ENCODE measurements at regions not wholly inside any gene's neighbourhood (a gene's known extent, or its start where the extent isn't known, plus 50 kb on each side); places are given as distances from the start of the nearest gene placed in this dataset.

DNA sequence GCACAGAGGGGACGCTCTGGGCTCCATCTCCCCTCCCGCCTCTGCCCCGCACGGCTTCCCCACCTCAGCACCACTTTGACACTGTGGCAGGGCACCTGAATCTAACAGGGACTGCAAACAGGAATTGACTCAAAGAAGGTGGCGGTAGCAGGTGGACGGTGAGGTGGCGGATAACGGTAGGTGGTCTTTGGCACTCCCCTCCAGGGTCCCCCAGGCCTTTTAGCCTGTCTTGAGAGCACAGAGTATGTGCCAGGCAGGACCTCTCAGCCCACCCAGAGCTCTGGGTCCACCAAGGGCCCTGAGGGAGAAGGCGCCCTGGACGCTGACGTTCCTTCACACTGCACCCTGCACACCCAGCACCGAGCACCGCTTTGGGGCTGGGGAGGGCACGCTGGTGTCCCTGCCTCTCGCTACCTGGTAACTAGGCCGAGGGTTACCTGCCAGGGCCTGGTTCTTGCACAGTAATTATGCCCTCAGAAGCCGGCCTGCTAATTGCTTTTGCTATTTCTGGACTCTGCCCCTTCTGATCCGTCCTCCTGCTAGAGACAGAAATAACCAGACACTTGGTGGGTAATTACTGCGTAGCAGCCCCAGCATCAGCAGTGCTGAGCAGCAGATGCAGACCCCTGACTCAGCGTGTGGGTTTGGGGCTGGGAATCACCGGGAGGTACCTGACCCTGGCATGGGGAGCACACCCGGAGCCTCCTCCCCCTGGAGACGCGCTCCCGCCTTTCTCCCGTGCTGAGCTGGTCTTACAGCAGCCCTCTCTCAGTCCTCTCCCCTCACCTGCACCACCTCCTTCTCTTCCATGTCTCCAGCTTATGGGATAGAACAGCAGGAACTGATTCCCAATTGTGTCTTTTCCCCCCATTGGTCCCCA lies 103.3 kb upstream of the B3GAT1 start:
- POLR2A ChIA-PET: no interaction called here
- no peak overlapping the region for H3K27ac Mint-ChIP-seq
- no peak overlapping the region for H3K4me3 Mint-ChIP-seq
- no peaks in the 10 kb centered on the region for H3K36me3 Mint-ChIP-seq
- no peaks in the 10 kb centered on the region for H3K4me1 Mint-ChIP-seq (ENCODE audit: low read depth)
- CTCF ChIA-PET: no interaction called here
- H3K9me3 Mint-ChIP-seq: no peaks in the 10 kb centered on the region
- H3K27me3 Mint-ChIP-seq: peaks cover 6% of the 10 kb centered on the region
- intact Hi-C loops (cut with micrococcal nuclease): no loop called here
- peak; percentile 3 for DNase-seq

DNA sequence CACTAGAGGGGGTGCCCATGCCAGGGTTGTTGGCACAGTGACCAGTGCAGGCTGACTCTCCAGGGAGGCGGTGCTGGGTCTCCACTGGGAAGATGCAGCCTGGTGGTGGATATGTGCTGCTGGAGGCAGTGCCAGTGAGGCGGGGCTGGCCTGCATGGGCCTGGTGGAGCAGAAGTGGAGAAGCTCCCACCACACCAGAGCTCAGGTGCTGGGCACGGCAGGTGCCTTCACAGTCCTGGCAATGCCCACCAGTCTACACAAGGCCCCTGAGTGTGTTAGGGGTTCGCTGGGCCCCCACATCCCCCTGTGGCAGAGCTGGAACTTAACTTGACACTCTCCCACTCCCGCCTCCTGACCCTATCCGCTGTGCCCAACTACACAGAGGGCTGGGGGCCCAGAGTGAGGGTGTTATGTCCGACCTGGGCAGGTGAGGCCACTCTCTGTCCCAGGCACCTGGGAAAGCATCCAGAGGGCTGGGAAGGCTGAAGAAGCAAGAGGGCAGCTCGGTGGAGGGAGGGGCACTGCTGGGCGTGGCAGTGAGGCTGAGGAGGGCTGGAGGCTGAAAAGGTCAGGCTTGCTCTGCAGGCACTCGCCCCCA lies 102.4 kb upstream of the B3GAT1 start:
- CTCF ChIA-PET: no interaction called here
- POLR2A ChIA-PET: no interaction called here
- peak; percentile 7 for DNase-seq
- H3K9me3 Mint-ChIP-seq: no peaks in the 10 kb centered on the region
- no peaks in the 10 kb centered on the region for H3K4me1 Mint-ChIP-seq (ENCODE audit: low read depth)
- no peak overlapping the region for H3K4me3 Mint-ChIP-seq
- intact Hi-C loops (cut with micrococcal nuclease): no loop called here
- peaks cover 6% of the 10 kb centered on the region for H3K27me3 Mint-ChIP-seq
- H3K36me3 Mint-ChIP-seq: no peaks in the 10 kb centered on the region
- H3K27ac Mint-ChIP-seq: no peak overlapping the region

DNA sequence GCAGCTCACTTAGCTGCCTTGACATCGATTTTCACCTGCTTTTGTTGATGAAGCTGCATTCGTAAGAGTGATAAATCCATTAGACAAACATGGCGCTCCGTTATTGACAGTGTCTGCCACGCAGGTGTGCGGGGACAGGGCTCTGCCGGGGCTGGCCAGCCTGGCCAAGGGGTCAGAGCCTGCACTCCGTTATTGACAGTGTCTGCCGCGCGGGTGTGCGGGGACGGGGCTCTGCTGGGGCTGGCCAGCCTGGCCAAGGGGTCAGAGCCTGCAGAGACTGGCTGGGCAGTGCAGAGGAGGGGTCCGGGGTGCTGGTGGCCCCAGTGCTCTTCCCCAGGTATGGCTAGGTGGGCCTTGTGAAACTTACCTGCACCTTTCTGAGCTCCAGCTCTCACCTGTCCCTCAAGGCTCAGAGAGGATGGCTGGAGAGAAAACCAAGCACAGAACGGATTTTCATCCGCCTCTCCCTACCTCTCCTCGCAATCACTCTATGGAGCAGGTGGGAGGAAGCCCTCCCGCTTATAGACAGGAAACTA lies 101.6 kb upstream of the B3GAT1 start:
- CTCF ChIA-PET: no interaction called here

DNA sequence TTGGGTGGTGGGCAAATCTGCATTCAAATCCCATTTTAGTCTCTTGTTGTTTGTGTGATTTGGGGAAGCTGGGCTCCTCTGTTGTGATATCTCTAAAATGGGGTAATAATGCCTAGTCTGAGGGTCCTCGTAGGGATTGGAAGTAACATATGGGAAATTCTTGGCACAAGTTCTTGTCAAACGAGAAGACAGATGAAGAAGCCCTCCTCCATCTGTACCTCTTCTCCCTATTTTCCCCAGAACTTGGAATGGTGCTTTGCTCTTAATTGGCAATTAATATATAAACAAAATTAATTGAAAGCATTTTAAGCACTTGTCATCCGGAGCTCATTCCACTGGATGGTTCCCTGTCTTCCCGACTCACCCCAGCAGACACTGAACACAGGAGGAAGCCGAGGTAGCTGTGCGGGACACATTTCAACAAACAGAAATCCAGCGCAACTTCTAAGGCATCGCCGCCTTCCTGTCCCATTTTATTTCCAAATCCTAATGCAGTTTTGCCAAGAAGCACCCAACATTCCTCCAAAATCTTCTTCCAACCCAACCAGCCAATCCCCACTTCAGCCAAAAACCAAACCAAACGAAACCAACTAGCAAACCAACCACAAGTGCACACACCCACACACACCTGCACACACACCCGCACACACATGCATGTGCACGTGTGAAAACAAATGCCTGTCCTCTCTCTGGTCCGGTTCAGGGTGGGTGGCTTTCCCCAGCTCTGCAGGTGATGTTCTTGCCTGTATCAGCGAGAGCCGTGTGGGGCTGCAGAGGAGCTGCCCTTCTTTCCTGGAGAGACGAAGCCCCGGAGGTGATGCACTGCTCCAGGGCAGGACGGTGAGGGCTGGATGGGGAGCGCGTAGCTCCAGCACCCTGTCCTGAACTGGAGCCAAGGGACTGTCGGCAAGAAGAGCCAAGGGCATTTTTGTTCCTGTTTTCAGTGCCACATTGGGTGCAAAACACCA lies 100.8 kb upstream of the B3GAT1 start:
- ChIA-PET CTCF (no interaction called here), POLR2A (no interaction called here)
- Mint-ChIP-seq H3K4me3 (no peak overlapping the region), H3K4me1 (ENCODE audit: low read depth) (no peaks in the 10 kb centered on the region), H3K36me3 (no peaks in the 10 kb centered on the region), H3K9me3 (no peaks in the 10 kb centered on the region), H3K27ac (no peak overlapping the region), H3K27me3 (peaks cover 6% of the 10 kb centered on the region)
- intact Hi-C loops (cut with micrococcal nuclease): no loop called here
- DNase-seq: no peak

More for the DNA sequence above, 101.6 kb upstream of the B3GAT1 start:
- peak; percentile 1 for DNase-seq
- no peak overlapping the region for H3K4me3 Mint-ChIP-seq
- H3K4me1 Mint-ChIP-seq (ENCODE audit: low read depth): no peaks in the 10 kb centered on the region
- H3K9me3 Mint-ChIP-seq: no peaks in the 10 kb centered on the region
- POLR2A ChIA-PET: no interaction called here
- no peak overlapping the region for H3K27ac Mint-ChIP-seq
- no peaks in the 10 kb centered on the region for H3K36me3 Mint-ChIP-seq
- H3K27me3 Mint-ChIP-seq: peaks cover 6% of the 10 kb centered on the region
- intact Hi-C loops (cut with micrococcal nuclease): no loop called here

DNA sequence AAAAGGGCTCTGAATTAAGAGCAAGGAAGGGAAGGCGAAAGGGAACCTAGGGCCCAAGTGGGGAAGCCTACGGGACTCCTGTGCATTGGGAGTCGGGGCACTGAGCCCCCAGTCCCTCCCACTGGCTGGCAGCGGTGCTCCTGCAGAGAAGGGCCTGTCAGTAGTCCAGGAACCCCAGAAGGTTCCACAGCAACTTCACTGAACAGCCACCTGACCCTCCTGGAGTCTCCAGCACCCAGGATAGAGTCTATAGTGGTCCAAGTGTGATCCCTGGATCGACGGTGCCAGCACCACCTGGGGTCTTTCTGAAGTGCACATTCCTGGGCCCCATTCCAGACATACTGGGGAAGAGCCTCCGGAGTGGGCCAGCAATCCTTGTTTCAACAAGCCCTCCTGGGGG lies 100.0 kb upstream of the B3GAT1 start:
- Mint-ChIP-seq H3K27me3 (peaks cover 6% of the 10 kb centered on the region), H3K36me3 (no peaks in the 10 kb centered on the region), H3K4me1 (ENCODE audit: low read depth) (no peaks in the 10 kb centered on the region), H3K27ac (no peak overlapping the region), H3K4me3 (no peak overlapping the region), H3K9me3 (no peaks in the 10 kb centered on the region)
- intact Hi-C loops (cut with micrococcal nuclease): no loop called here
- no peak for DNase-seq
- POLR2A ChIA-PET: no interaction called here
- CTCF ChIA-PET: no interaction called here

DNA sequence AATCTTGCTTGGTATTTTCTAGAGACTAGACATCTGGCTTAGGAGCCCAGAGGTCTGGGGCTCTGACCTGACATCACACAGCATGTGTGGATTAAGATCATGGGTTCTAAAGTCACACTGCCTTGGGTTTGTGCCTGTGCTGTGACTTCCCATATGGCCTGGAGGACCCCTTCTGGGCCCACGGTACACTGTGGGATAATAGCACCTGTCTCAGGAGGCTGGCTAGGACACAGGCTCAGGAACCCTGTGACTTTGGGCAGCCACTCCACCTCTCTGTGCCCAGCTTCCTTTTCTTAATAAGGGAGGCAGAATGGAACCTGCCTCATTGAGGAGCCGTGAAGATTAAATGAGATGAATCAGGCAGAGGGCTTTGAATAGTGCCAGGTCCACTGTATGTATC lies 99.2 kb upstream of the B3GAT1 start:
- POLR2A ChIA-PET: no interaction called here
- no peak for DNase-seq

DNA sequence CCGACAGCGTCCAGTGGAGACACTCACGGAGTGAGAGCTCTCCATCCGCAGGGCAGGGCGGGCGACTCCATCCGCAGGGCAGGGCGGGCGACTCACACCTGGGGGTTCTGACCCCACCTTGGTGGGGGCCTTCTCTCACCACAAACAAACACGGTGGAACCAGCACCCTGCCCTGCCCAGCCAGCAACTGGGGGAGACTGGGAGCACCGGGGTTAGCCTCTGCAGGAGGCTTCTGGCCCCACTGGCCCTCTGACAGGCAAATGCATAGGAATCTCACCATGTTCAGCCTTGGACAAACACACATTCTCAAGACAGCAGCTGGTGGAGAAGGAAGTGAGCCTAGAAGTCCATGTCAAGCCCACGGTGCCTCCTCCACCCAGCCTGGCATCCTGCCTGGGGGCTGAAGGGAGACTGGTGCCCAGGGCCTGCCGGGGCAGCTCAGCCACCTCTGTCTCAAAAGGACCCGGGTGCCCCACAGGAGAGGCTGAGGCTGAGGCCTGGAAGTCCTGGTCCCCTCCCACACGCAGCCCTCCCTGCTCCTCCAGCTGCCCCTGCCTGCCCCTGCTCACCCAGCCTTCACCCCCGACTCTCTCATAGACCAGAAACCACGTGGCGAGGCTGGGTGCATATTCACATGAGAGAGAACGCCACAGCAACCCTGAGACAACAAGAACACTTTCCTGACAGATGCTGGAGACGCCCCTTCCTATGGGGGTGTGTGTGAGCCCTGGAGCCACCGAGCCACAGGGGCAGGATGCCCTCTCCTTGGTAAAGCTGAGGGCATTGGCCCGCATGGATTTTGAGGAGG lies 98.4 kb upstream of the B3GAT1 start:
- Mint-ChIP-seq H3K27ac (no peak overlapping the region), H3K36me3 (no peaks in the 10 kb centered on the region), H3K4me1 (ENCODE audit: low read depth) (no peaks in the 10 kb centered on the region), H3K4me3 (no peak overlapping the region), H3K27me3 (peaks cover 6% of the 10 kb centered on the region), H3K9me3 (no peaks in the 10 kb centered on the region)
- no peak for DNase-seq
- intact Hi-C loops (cut with micrococcal nuclease): no loop called here
- POLR2A ChIA-PET: no interaction called here
- CTCF ChIA-PET: no interaction called here

More for the DNA sequence above, 99.2 kb upstream of the B3GAT1 start:
- H3K27me3 Mint-ChIP-seq: peaks cover 6% of the 10 kb centered on the region
- H3K4me3 Mint-ChIP-seq: no peak overlapping the region
- no peaks in the 10 kb centered on the region for H3K4me1 Mint-ChIP-seq (ENCODE audit: low read depth)
- no peaks in the 10 kb centered on the region for H3K9me3 Mint-ChIP-seq
- intact Hi-C loops (cut with micrococcal nuclease): no loop called here
- no peak overlapping the region for H3K27ac Mint-ChIP-seq
- CTCF ChIA-PET: no interaction called here
- no peaks in the 10 kb centered on the region for H3K36me3 Mint-ChIP-seq

DNA sequence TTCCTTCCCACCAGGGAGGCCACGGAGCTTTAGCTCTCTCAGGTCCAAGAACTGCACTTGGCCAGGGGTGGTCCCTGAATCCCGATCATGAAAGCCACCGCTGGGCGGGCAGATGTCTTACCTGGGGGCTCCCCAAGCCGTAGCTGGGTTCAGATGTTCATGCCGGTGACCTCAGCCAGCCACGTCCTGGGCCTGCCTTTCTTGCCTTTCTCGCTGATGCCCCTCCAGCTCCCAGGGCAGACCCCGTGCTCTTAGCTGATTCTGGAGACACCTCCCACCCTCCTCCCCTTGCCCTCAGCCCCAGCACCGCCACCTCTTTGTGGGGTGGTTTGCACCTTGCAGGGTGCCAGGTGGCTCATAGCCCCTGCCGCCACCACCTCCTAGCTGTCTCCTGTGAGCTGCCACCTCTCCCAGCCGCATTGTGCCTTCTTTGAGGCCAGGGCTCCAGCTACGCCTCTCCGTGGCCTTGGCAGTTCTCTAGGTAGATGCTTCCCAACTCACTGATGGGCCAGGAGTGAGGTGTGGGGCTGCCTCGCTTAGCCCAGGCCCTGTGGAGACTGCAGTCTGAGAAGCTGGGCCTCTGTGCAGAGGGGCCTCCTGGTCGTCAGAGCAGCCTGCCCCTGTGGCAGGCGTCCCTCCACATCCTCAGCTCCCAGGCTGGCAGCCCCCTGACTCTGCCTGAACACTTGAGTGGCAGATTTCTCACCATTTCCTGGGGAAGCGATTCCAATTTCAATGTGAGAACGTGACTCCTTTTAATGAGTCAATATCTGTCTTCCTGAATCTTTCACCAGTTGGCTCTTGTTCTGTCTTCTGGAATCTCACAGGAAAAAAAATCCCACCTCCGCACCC lies 97.6 kb upstream of the B3GAT1 start:
- intact Hi-C loops (cut with micrococcal nuclease): no loop called here
- H3K4me1 Mint-ChIP-seq (ENCODE audit: low read depth): no peaks in the 10 kb centered on the region
- ChIA-PET POLR2A (no interaction called here), CTCF (no interaction called here)
- no peak for DNase-seq
- peaks cover 4% of the 10 kb centered on the region for H3K27me3 Mint-ChIP-seq
- H3K9me3 Mint-ChIP-seq: no peaks in the 10 kb centered on the region
- no peaks in the 10 kb centered on the region for H3K36me3 Mint-ChIP-seq
- no peak overlapping the region for H3K27ac Mint-ChIP-seq
- no peak overlapping the region for H3K4me3 Mint-ChIP-seq

DNA sequence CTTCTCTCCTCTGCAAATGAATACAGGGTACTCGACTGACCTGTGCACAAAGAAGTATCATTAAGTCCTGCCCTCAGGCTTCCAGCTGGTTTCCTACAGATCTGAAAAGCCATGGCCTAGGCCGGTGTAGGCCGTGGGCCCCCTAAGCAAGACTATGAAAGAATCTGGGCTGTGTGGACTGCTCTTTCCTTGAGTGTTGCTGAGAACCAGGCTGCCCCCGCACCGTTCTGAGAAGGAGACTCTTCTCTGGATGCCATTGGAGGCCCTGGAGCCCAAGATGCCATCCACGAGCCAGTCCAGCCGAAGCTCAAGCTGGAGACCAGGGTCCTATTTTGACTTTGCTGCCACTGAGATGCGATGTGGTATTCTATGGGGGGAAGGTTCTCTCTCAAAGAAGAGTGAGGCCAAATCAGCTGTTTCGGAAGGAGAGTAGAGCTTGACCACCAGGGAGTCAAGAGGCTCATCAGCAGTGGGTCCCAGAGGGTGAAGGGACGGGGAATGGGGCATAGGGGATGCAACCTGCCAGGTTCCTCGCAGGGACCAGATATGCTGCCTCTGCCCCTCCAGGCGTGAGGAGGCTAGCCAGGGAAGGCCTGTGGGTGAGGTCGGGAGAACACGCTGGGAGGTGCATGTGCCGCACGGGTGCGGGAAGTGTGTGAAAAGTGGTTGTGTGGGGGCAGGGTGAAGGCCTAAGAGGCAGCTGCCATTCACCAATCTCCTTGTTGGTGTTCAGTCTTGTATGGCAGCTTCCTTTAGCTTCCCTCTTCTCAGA lies 96.4 kb upstream of the B3GAT1 start:
- POLR2A ChIA-PET: no interaction called here
- Mint-ChIP-seq H3K4me1 (ENCODE audit: low read depth) (no peaks in the 10 kb centered on the region), H3K27ac (no peak overlapping the region), H3K4me3 (no peak overlapping the region), H3K27me3 (peaks cover 3% of the 10 kb centered on the region), H3K9me3 (no peaks in the 10 kb centered on the region), H3K36me3 (no peaks in the 10 kb centered on the region)
- no peak for DNase-seq
- intact Hi-C loops (cut with micrococcal nuclease): no loop called here
- CTCF ChIA-PET: no interaction called here

DNA sequence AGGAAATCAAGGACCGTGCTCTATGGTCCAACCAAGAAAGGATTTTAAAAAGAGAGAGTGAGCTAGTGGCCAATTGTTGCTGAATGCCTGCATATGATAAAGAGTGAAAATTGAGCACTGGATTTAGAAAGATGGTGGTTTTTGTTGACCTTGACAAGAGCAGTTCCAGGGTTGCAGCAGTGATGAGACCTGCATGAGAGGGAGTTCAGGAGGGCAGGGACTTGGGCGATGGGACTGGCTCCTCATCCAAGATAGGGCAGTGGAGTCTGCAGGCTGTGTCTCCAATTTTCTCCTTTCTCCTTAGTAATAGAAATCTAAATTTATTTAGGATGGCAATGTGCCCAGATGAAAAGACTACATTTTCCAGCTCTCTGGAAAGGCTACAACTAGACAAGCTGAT lies 94.0 kb upstream of the B3GAT1 start:
- Mint-ChIP-seq H3K27ac (no peak overlapping the region), H3K4me3 (no peak overlapping the region), H3K4me1 (ENCODE audit: low read depth) (no peaks in the 10 kb centered on the region), H3K36me3 (no peaks in the 10 kb centered on the region), H3K9me3 (no peaks in the 10 kb centered on the region), H3K27me3 (peaks cover 6% of the 10 kb centered on the region)
- ChIA-PET POLR2A (no interaction called here), CTCF (no interaction called here)
- DNase-seq: no peak
- intact Hi-C loops (cut with micrococcal nuclease): no loop called here

DNA sequence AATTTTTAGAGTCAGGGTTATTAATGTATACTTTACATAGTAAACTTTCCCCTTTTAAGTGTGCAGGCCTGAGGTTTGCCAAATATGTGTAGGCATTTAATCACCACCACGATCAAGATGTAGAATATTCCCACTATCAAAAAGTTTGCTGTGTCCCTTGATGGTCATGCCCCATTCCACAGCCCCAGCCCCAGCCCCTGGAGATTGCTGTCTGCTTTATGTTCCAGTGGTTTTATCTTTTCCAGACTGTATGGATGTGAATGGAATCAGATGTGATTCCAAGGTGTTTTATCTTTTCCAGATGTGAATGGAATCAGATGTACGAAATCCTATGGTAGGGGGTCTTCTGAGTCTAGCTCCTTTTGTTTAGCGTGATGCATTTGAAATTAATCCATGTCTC lies 93.1 kb upstream of the B3GAT1 start:
- no peak for DNase-seq
- CTCF ChIA-PET: no interaction called here
- intact Hi-C loops (cut with micrococcal nuclease): no loop called here
- H3K27ac Mint-ChIP-seq: no peak overlapping the region
- no peaks in the 10 kb centered on the region for H3K9me3 Mint-ChIP-seq
- peaks cover 6% of the 10 kb centered on the region for H3K27me3 Mint-ChIP-seq
- H3K4me1 Mint-ChIP-seq (ENCODE audit: low read depth): no peaks in the 10 kb centered on the region
- POLR2A ChIA-PET: no interaction called here
- no peak overlapping the region for H3K4me3 Mint-ChIP-seq
- no peaks in the 10 kb centered on the region for H3K36me3 Mint-ChIP-seq

Measured in activated CD4-positive, alpha-beta memory T cell treated with anti-CD3 and anti-CD28 coated beads for 36 hours (primary cell).